Transverse colon (tissue), 4 donors: ENCODE measurements at regions not wholly inside any gene's neighbourhood (a gene's known extent, or its start where the extent isn't known, plus 50 kb on each side); places are given as distances from the start of the nearest gene placed in this dataset.

ENCODE experiments used
- DNase-seq: peaks from one replicate; pipeline ENCODE4 v3.0.0-alpha.2; 2019
- H3K27ac ChIP-seq, 4 donors: fragments of 200-600 bp; sonication (generic); 2 replicates each; pipeline ENCODE4 v1.5.1; 2016 to 2018; ENCODE audit warnings: inconsistent platforms in 4 of 4
- H3K27me3 ChIP-seq: fragments of 200-600 bp; sonication (generic); 2 replicates; pipeline ENCODE4 v1.5.1; 2017; ENCODE audit warnings: inconsistent platforms
- H3K36me3 ChIP-seq, 4 donors: fragments of 200-600 bp; sonication (generic); 2 replicates each; pipeline ENCODE4 v1.5.1; 2017 to 2019; ENCODE audit warnings: inconsistent platforms in 4 of 4
- H3K4me1 ChIP-seq, 4 donors: fragments of 200-600 bp; sonication (generic); 2 replicates each; pipeline ENCODE4 v1.5.1; 2017 to 2020; ENCODE audit warnings: inconsistent platforms in 4 of 4
- H3K4me3 ChIP-seq, 4 donors: fragments of 200-600 bp; sonication (generic); 1 replicate in 1 of 4; 2 replicates in 3 of 4; pipeline versions ENCODE4 v1.5.1 to v1.6.1; 2017 to 2019; ENCODE audit warnings: inconsistent platforms in 4 of 4
- H3K9me3 ChIP-seq, 2 donors: fragments of 200-600 bp; sonication (generic); 2 replicates each; pipeline ENCODE4 v1.5.1; 2017 to 2019; ENCODE audit warnings: inconsistent platforms in 2 of 2
- EP300 ChIP-seq: sonication (generic); formaldehyde crosslinking; IDR thresholded peaks from one replicate; pipeline ENCODE4 v1.6.1; 2017; ENCODE audit warnings: antibody characterized with exemption, low read depth
- POLR2A ChIP-seq: fragments of 450-650 bp; IDR thresholded peaks from one replicate; pipeline ENCODE4 v1.6.1; 2016; ENCODE audit warnings: antibody characterized with exemption, mild to moderate bottlenecking, moderate library complexity
- POLR2AphosphoS5 ChIP-seq, 3 donors: sonication (generic); formaldehyde crosslinking; IDR thresholded peaks; one replicate each; pipeline ENCODE4 v1.6.1; 2016; ENCODE audit warnings: antibody characterized with exemption in 3 of 3
- WGBS, 2 donors: methylation state at CpG; one replicate each; pipeline ENCODE4 v1.1.5; 2018; ENCODE audit warnings: low coverage in 1 of 2; 5-methylcytosine and 5-hydroxymethylcytosine counted together
- in situ Hi-C, 4 donors: fragments of 200-750 bp; cut with MboI; loops; one replicate each; pipeline versions ENCODE4 v1.15.0 to v1.15.1; 2017; ENCODE audit warnings: low sequenced_read_pairs in 3 of 4, low pct_ligation_motif_present in 1 of 4, low pct_unique_long_range_greater_than_20kb in 1 of 4
- intact Hi-C: fragments of 100-400 bp; cut with DNase I; formaldehyde crosslinking; loops from one replicate; pipeline ENCODE4 v1.15.1; 2023; ENCODE audit warnings: low total_unique reads
- TF ChIP-seq, protein P1 (sequence below), 5 experiments: fragments of 200-600 bp in 3 of 5; fragments of 450-650 bp in 2 of 5; sonication (generic) in 3 of 5; IDR thresholded peaks; 1 replicate in 2 of 5; 2 replicates in 3 of 5; pipeline ENCODE4 v1.5.1; 2016 to 2017; ENCODE audit warnings: antibody characterized with exemption in 5 of 5, inconsistent platforms in 3 of 5, mild to moderate bottlenecking in 2 of 5, moderate library complexity in 1 of 5

DNA sequence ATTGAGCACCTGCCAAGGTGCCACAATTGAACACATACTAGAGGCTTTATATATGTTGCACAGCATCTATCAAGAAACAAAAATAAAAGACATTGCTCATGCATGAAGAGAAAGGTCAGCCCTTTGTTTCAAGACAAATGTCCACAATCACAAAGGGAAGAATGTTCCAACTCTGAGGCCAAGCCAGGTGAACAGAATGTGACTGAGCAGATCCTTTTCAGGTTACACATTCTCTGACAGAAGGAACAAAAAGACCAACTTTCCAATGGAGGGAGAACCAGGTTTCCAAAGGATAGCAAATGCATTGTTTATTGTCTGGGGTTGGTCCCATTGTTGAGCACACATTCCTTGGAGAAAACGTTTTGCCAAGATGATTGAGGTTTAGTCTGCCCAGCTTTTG, 50.2 kb upstream of the FAM174B start:
- no peaks in the 10 kb centered on the region for H3K36me3 ChIP-seq
- no peak overlapping the region for H3K4me3 ChIP-seq
- intact Hi-C loops (no loop called here), in situ Hi-C loops (loop anchor here (10.0 to 25.0 kb wide), 6 partner anchors 181 to 1393 kb away; no protein-coding TSS in a partner anchor)
- no peaks in the 10 kb centered on the region for H3K4me1 ChIP-seq
- H3K9me3 ChIP-seq = no peaks in the 10 kb centered on the region
- no peak overlapping the region for H3K27ac ChIP-seq
- 0 to 4% methylated on average over 1 of the region's 1 CpG for WGBS, 2 donors
- H3K27me3 ChIP-seq = no peaks in the 10 kb centered on the region
- no peak for TF ChIP-seq EP300
- DNase-seq = no peak

DNA sequence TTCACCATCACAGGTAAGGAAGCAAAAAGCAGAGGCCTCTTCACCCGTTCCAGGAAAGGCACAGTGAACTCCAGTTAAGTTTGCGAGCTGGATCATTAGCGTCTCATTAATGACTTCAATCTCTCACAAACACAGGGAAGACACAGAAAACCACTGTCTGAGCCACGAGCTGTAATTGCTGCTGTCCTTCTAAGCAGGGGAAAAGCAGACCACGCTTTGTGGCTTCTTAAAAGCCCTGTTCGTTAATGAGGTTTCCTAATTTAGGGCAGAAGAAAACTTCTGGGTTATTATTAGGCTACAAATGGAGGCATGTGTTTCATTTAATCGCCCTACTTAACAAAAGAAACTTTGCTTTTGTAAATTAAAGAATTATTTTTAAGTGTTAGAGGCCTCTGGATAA, 50.6 kb upstream of the FAM174B start:
- in situ Hi-C loops (loop anchor here (10.0 to 25.0 kb wide), 6 partner anchors 181 to 1394 kb away; no protein-coding TSS in a partner anchor), intact Hi-C loops (no loop called here)
- WGBS, 2 donors = 72 to 78% methylated on average over 3 to 7 of the region's 7 CpGs

DNA sequence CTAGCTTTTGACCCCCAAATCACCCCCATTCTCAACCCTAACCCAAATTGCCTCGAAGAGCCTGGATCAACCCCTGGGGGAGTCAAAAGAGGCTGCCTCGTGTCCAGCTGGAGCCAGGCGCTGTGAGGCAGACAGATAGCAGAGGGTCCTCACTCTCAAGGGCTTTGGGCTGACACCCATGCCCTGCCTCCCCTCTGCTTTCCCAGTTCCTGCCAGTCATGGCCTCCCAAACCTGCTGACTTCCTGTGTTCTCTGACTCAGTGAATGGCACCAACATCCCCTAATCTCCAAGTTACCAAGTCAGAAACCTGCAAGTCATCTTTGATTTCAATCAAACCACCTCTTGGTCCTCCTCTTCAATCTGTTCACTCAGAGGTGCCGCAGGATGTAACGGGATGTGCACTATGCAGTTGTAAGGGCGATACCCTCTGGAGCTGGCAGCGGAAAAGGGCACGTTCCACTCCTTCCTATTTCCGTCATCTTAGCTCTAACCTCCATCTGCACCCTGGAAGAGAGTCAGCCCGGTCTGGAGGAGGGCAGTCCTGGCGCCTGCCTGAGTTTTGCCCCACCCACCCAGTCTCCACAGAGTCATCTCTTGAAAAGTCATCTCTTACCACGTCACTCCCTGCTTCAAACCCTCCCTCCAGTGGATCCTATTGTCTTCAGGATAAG, 52.4 kb upstream of the FAM174B start:
- WGBS, 2 donors = 81% methylated on average over 12 of the region's 12 CpGs; no CpG with 5 or more reads in 1 of the 2 donors
- Histone ChIP-seq H3K27me3 (no peaks in the 10 kb centered on the region), H3K36me3 (no peaks in the 10 kb centered on the region), H3K27ac (no peak overlapping the region), H3K4me3 (no peak overlapping the region), H3K4me1 (no peaks in the 10 kb centered on the region), H3K9me3 (no peaks in the 10 kb centered on the region)
- no peak for DNase-seq
- intact Hi-C loops = no loop called here
- in situ Hi-C loops = loop anchor here (10.0 to 25.0 kb wide), 6 partner anchors 183 to 1396 kb away; no protein-coding TSS in a partner anchor
- TF ChIP-seq POLR2AphosphoS5 (IDR thresholded peaks at IDR 0.05) (no peak), EP300 (no peak), POLR2A (no peak)
- TF ChIP-seq, protein P1, sequence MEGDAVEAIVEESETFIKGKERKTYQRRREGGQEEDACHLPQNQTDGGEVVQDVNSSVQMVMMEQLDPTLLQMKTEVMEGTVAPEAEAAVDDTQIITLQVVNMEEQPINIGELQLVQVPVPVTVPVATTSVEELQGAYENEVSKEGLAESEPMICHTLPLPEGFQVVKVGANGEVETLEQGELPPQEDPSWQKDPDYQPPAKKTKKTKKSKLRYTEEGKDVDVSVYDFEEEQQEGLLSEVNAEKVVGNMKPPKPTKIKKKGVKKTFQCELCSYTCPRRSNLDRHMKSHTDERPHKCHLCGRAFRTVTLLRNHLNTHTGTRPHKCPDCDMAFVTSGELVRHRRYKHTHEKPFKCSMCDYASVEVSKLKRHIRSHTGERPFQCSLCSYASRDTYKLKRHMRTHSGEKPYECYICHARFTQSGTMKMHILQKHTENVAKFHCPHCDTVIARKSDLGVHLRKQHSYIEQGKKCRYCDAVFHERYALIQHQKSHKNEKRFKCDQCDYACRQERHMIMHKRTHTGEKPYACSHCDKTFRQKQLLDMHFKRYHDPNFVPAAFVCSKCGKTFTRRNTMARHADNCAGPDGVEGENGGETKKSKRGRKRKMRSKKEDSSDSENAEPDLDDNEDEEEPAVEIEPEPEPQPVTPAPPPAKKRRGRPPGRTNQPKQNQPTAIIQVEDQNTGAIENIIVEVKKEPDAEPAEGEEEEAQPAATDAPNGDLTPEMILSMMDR (IDR thresholded peaks at IDR 0.05) = no peak

More for the DNA sequence above, 50.6 kb upstream of the FAM174B start:
- Histone ChIP-seq H3K4me1 (no peaks in the 10 kb centered on the region), H3K27me3 (no peaks in the 10 kb centered on the region), H3K4me3 (no peak overlapping the region), H3K9me3 (no peaks in the 10 kb centered on the region), H3K36me3 (no peaks in the 10 kb centered on the region), H3K27ac (no peak overlapping the region)
- TF ChIP-seq POLR2A = no peak
- TF ChIP-seq, protein P1 (IDR thresholded peaks at IDR 0.05) = no peak
- no peak for TF ChIP-seq POLR2AphosphoS5 (IDR thresholded peaks at IDR 0.05)
- no peak for TF ChIP-seq EP300
- DNase-seq = no peak

DNA sequence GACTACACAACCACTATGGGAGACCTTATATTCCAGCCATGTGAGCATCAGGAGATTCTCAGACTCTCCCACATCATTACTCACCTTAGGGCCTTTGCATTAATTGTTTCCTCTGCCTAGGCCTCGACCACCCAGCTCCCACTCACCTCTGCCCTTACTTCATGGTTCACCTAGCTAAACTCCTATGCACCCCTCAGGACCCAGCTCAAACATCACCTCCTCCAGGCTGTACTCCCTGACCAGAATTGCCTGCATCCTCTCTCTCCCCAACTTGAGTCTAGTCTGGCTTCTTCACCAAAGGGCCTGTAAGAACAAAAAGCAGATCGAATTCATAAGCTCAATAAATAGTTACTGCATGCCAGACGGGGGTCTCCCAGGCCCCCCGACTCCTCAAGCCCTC, 53.1 kb upstream of the FAM174B start:
- Histone ChIP-seq H3K36me3 (no peaks in the 10 kb centered on the region), H3K9me3 (no peaks in the 10 kb centered on the region), H3K4me1 (no peaks in the 10 kb centered on the region), H3K4me3 (no peak overlapping the region), H3K27ac (no peak overlapping the region), H3K27me3 (no peaks in the 10 kb centered on the region)
- TF ChIP-seq EP300 = no peak
- no peak for TF ChIP-seq POLR2AphosphoS5 (IDR thresholded peaks at IDR 0.05)
- TF ChIP-seq POLR2A = no peak
- TF ChIP-seq, protein P1 (IDR thresholded peaks at IDR 0.05) = no peak
- 73 to 80% methylated on average over 2 to 4 of the region's 4 CpGs for WGBS, 2 donors
- intact Hi-C loops (no loop called here), in situ Hi-C loops (loop anchor here (10.0 to 25.0 kb wide), 6 partner anchors 184 to 1396 kb away; no protein-coding TSS in a partner anchor)
- no peak for DNase-seq
